Panc1 (cell line): ENCODE measurements at regions not wholly inside any gene's neighbourhood (a gene's known extent, or its start where the extent isn't known, plus 50 kb on each side); places are given as distances from the start of the nearest gene placed in this dataset.

Source experiments
- ATAC-seq: fragments of 200-7000 bp; cut with Tn5 transposase; 2 replicates; pipeline ENCODE4 v1.9.1; 2020; ENCODE audit warnings: mild to moderate bottlenecking, moderate library complexity
- BruUV-seq: library from RNA; stranded (reverse); fragments of 400-500 nt; replicated peaks from 2 replicates; lab custom pipeline; 2021; lab: Mats Ljungman, UMichigan
- CTCF ChIA-PET: fragments of 300-600 bp; sonication (Branson Sonifier 250); formaldehyde crosslinking; loops from one replicate; lab custom pipeline; 2022; ENCODE audit warnings: antibody characterized with exemption; lab: Charles Lee
- POLR2A ChIA-PET: fragments of 300-600 bp; sonication (Branson Sonifier 250); formaldehyde crosslinking; loops from one replicate; lab custom pipeline; 2022; ENCODE audit warnings: antibody characterized with exemption; lab: Charles Lee
- DNase-seq: peaks from one replicate; pipeline ENCODE4 v3.0.0-alpha.2; 2010; ENCODE audit warnings: low read depth, low spot score
- H3K27ac ChIP-seq: 2 replicates; pipeline ENCODE4 v1.5.1; 2011; ENCODE audit warnings: mild to moderate bottlenecking, low read length, inconsistent platforms
- H3K27me3 ChIP-seq: fragments of 200-500 bp; sonication (Bioruptor generic); 2 replicates; pipeline ENCODE4 v1.6.0; 2014; ENCODE audit warnings: low read length, inconsistent platforms; ENCODE audit not compliant: control insufficient read depth, insufficient read depth
- H3K36me3 ChIP-seq: fragments of 200-500 bp; sonication (Bioruptor generic); 2 replicates; pipeline ENCODE4 v1.5.1; 2014; ENCODE audit warnings: inconsistent platforms, mild to moderate bottlenecking, low read length, moderate library complexity; ENCODE audit not compliant: control insufficient read depth, insufficient read depth
- H3K4me1 ChIP-seq: 2 replicates; pipeline ENCODE4 v1.5.1; 2011; ENCODE audit warnings: inconsistent platforms, mild to moderate bottlenecking, low read length, moderate library complexity; ENCODE audit not compliant: control insufficient read depth, insufficient read depth
- H3K4me3 ChIP-seq, 2 experiments: 2 replicates each; pipeline ENCODE4 v1.5.1; 2011 to 2012; ENCODE audit warnings: low read depth in 2 of 2, low read length in 2 of 2, mild to moderate bottlenecking in 2 of 2, inconsistent platforms in 1 of 2, moderate library complexity in 1 of 2
- H3K9me3 ChIP-seq: fragments of 200-500 bp; sonication (Bioruptor generic); 2 replicates; pipeline ENCODE4 v1.5.1; 2014; ENCODE audit warnings: low read depth, mild to moderate bottlenecking, inconsistent platforms, low read length, moderate library complexity; ENCODE audit not compliant: control insufficient read depth, insufficient read depth
- CTCF ChIP-seq: fragments of 450-650 bp; IDR thresholded peaks from 2 replicates; pipeline ENCODE4 v1.5.1; 2017; ENCODE audit warnings: mild to moderate bottlenecking
- POLR2AphosphoS5 ChIP-seq: IDR thresholded peaks from 2 replicates; pipeline ENCODE4 v1.6.1; 2012; ENCODE audit warnings: mild to moderate bottlenecking, low read depth, low read length, moderate library complexity
- REST ChIP-seq, 2 experiments: IDR thresholded peaks; 2 replicates each; pipeline ENCODE4 v1.6.1; 2011 to 2012; ENCODE audit warnings: low read depth in 2 of 2, control low read depth in 1 of 2, low read length in 1 of 2, mild to moderate bottlenecking in 1 of 2, moderate library complexity in 1 of 2; ENCODE audit not compliant: insufficient read depth in 1 of 2
- SIN3A ChIP-seq: IDR thresholded peaks from 2 replicates; pipeline ENCODE4 v1.6.1; 2012; ENCODE audit warnings: low read depth, mild to moderate bottlenecking, low read length, moderate library complexity, borderline replicate concordance; ENCODE audit not compliant: insufficient read depth
- TCF7L2 ChIP-seq: IDR thresholded peaks from 2 replicates; pipeline ENCODE4 v1.6.1; 2011; ENCODE audit warnings: mild to moderate bottlenecking, low read depth, low read length, inconsistent platforms
- in situ Hi-C: cut with HindIII; loops from 2 replicates; pipeline ENCODE4 v1.10.0; 2016; ENCODE audit warnings: low sequenced_read_pairs, low pct_unique_long_range_greater_than_20kb
- intact Hi-C: fragments of 100-400 bp; cut with micrococcal nuclease; formaldehyde crosslinking; loops from one replicate; pipeline ENCODE4 v1.10.0; 2022; ENCODE audit not compliant: unreplicated experiment

- intact Hi-C loops, result no loop called here
These were observed 733.9 kb upstream of the KLHL1 start for GRCh38 chr13:70842062-70842644.

GRCh38 chr13:70841240-70842061 lies 733.2 kb upstream of the KLHL1 start:
- intact Hi-C loops, result no loop called here
- ATAC-seq (no peak), DNase-seq (no peak)
- H3K4me1 ChIP-seq, result no peaks in the 10 kb centered on the region
- H3K36me3 ChIP-seq, result no peaks in the 10 kb centered on the region
- ChIA-PET POLR2A (no interaction called here), CTCF (no interaction called here)
- no peaks in the 10 kb centered on the region for H3K27me3 ChIP-seq
- no peaks in the 10 kb centered on the region for H3K9me3 ChIP-seq
- H3K27ac ChIP-seq, result no peak overlapping the region
- H3K4me3 ChIP-seq, result no peak overlapping the region
- in situ Hi-C loops, result no loop called here
- no TSS peak for BruUV-seq
- TF ChIP-seq CTCF (no peak), SIN3A (no peak), TCF7L2 (no peak), REST (IDR thresholded peaks at IDR 0.05; ENCODE audit: insufficient read depth in 1 of 2, low read depth in 2 of 2, low read length in 1 of 2) (no peak)

More at GRCh38 chr13:70842062-70842644, 733.9 kb upstream of the KLHL1 start:
- DNase-seq (no peak), ATAC-seq (no peak)
- TF ChIP-seq CTCF, result no peak
- no peak for TF ChIP-seq POLR2AphosphoS5
- no peak for TF ChIP-seq REST (IDR thresholded peaks at IDR 0.05; ENCODE audit: insufficient read depth in 1 of 2, low read depth in 2 of 2, low read length in 1 of 2)
- TF ChIP-seq TCF7L2, result no peak
- no peak for TF ChIP-seq SIN3A
- Histone ChIP-seq H3K36me3 (no peaks in the 10 kb centered on the region), H3K9me3 (no peaks in the 10 kb centered on the region), H3K4me1 (no peaks in the 10 kb centered on the region), H3K27me3 (no peaks in the 10 kb centered on the region), H3K4me3 (no peak overlapping the region), H3K27ac (no peak overlapping the region)
- ChIA-PET POLR2A (no interaction called here), CTCF (no interaction called here)
- no TSS peak for BruUV-seq
- in situ Hi-C loops, result no loop called here
